Testis (tissue), 2 donors: ENCODE measurements at regions not wholly inside any gene's neighbourhood (a gene's known extent, or its start where the extent isn't known, plus 50 kb on each side); places are given as distances from the start of the nearest gene placed in this dataset.

Experiments used
- DNase-seq: peaks from one replicate; pipeline ENCODE4 v3.0.0-alpha.2; 2019
- H3K27ac ChIP-seq, 2 donors: fragments of 200-600 bp; sonication (generic); one replicate each; pipeline ENCODE4 v1.5.1; 2019
- H3K27me3 ChIP-seq: fragments of 200-600 bp; sonication (generic); one replicate; pipeline ENCODE4 v1.5.1; 2019
- H3K36me3 ChIP-seq: fragments of 200-600 bp; sonication (generic); one replicate; pipeline ENCODE4 v1.5.1; 2017; ENCODE audit warnings: low read depth; ENCODE audit errors: missing control alignments
- H3K4me1 ChIP-seq: fragments of 200-600 bp; sonication (generic); one replicate; pipeline ENCODE4 v1.5.1; 2019
- H3K4me3 ChIP-seq, 2 donors: fragments of 200-600 bp; sonication (generic); one replicate each; pipeline ENCODE4 v1.5.1; 2017 to 2019
- H3K9me3 ChIP-seq: fragments of 200-600 bp; sonication (generic); one replicate; pipeline ENCODE4 v1.5.1; 2017
- CTCF ChIP-seq, 3 experiments: fragments of 450-650 bp in 2 of 3; fragments of 200-600 bp in 1 of 3; sonication (generic) in 1 of 3; IDR thresholded peaks; one replicate each; pipeline ENCODE4 v1.5.1; 2016 to 2019; ENCODE audit warnings: antibody characterized with exemption in 3 of 3, mild to moderate bottlenecking in 2 of 3, moderate library complexity in 1 of 3
- POLR2A ChIP-seq: fragments of 450-650 bp; IDR thresholded peaks from one replicate; pipeline ENCODE4 v1.6.1; 2017; ENCODE audit warnings: antibody characterized with exemption, mild to moderate bottlenecking, moderate library complexity
- WGBS, 2 donors: methylation state at CpG; one replicate each; pipeline ENCODE4 v1.1.5; 2018; 5-methylcytosine and 5-hydroxymethylcytosine counted together
- intact Hi-C: fragments of 100-400 bp; cut with DNase I; formaldehyde crosslinking; loops from one replicate; pipeline ENCODE4 v1.15.1; 2023; ENCODE audit warnings: low total_unique reads
- small RNA-seq, 2 donors: library from RNA; depleted of rRNA; stranded (forward); fragments of <200 nt; gene quantifications; one replicate each; pipeline ENCODE3, GENCODE V24; 2016

GRCh38 chr5:111572561-111572960, 60.2 kb upstream of the STARD4 start:
- Histone ChIP-seq H3K27ac (no peak overlapping the region), H3K9me3 (no peaks in the 10 kb centered on the region), H3K4me3 (no peak overlapping the region), H3K36me3 (no peaks in the 10 kb centered on the region), H3K4me1 (no peaks in the 10 kb centered on the region), H3K27me3 (no peaks in the 10 kb centered on the region)
- no peak for DNase-seq
- intact Hi-C loops = no loop called here
- 81 to 82% methylated on average over 5 of the region's 5 CpGs for WGBS, 2 donors
- TF ChIP-seq POLR2A (no peak), CTCF (IDR thresholded peaks at IDR 0.05) (no peak)

GRCh38 chr5:111563031-111563822, 50.9 kb upstream of the STARD4 start:
- Histone ChIP-seq H3K27ac (no peak overlapping the region), H3K9me3 (no peaks in the 10 kb centered on the region), H3K27me3 (no peaks in the 10 kb centered on the region), H3K4me3 (no peak overlapping the region), H3K4me1 (no peaks in the 10 kb centered on the region), H3K36me3 (no peaks in the 10 kb centered on the region)
- intact Hi-C loops = no loop called here
- no peak for DNase-seq
- TF ChIP-seq POLR2A (no peak), CTCF (IDR thresholded peaks at IDR 0.05) (no peak)
- 71 to 73% methylated on average over 6 of the region's 6 CpGs for WGBS, 2 donors

DNA sequence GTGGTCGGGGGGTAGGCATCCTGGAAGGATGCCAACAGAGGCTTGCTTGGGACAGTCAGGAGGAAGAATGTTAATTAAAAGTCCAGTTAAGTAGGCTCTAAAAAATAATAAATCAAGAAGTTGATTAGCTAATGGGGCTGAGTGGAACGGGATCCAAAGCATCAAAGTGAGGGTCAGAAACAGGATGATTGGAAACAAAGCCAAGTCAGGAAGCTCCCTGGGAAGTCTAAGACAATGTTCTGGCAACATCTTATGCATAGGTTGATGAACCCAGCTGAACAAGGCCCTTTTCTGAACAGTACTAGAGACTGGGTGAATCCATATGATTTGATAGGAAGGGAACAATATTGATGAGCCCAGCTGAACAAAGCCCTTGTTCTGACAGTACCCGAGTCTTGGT, 50.2 kb upstream of the STARD4 start:
- Histone ChIP-seq H3K27me3 (no peaks in the 10 kb centered on the region), H3K9me3 (no peaks in the 10 kb centered on the region), H3K36me3 (no peaks in the 10 kb centered on the region), H3K27ac (no peak overlapping the region), H3K4me1 (no peaks in the 10 kb centered on the region), H3K4me3 (no peak overlapping the region)
- 66 to 71% methylated on average over 3 of the region's 3 CpGs for WGBS, 2 donors
- intact Hi-C loops = no loop called here
- TF ChIP-seq POLR2A (no peak), CTCF (IDR thresholded peaks at IDR 0.05) (no peak)
- no peak for DNase-seq

Small RNAs in the stretch of these regions (small RNA-seq; reads per million reads assigned to genes)
- gene AC008967.1 (0 reads per million in 2 donors), gene HMGN1P13 (0 reads per million in 2 donors)
